ENCODE measurements at regions not wholly inside any gene's neighbourhood (a gene's known extent, or its start where the extent isn't known, plus 50 kb on each side); places are given as distances from the start of the nearest gene placed in this dataset.
"Not testable (repeated sequence)": the region's sequence is repeated elsewhere in the genome, so short reads cannot be mapped to it uniquely, and the experiment has no call there.

GRCh38 chr1:157371221-157371620, 181.1 kb downstream of the FCRL5 start:
- Histone ChIP-seq H3K9me3 (ENCODE audit: control insufficient read depth in 4 of 4, insufficient read depth in 3 of 4, low read length in 3 of 4) (no peaks in the 10 kb centered on the region), H3K4me1 (ENCODE audit: control insufficient read depth in 5 of 5, insufficient read depth in 5 of 5, low read length in 5 of 5) (no peaks in the 10 kb centered on the region), H3K27me3 (ENCODE audit: control insufficient read depth in 3 of 3, insufficient read depth in 3 of 3, low read length in 2 of 3) (no peaks in the 10 kb centered on the region), H3K36me3 (ENCODE audit: control insufficient read depth in 4 of 4, insufficient read depth in 4 of 4, low read length in 4 of 4) (no peaks in the 10 kb centered on the region), H3K4me3 (no peak overlapping the region), H3K27ac (ENCODE audit: low read depth in 1 of 2, low read length in 1 of 2) (no peak overlapping the region), H3K9ac (ENCODE audit: insufficient read depth in 1 of 2, low read length in 2 of 2) (no peak overlapping the region)
- TF ChIP-seq CTCF (IDR thresholded peaks at IDR 0.05; ENCODE audit: control extremely low read depth, extremely low read depth), result no peak
- no peak for ATAC-seq (ENCODE audit: insufficient read depth, low FRiP score)
- DNase-seq, result peak in 2 of 3 donors; percentile 11 to 57

- no peaks in the 10 kb centered on the region for H3K9me3 ChIP-seq (ENCODE audit: control insufficient read depth in 4 of 4, insufficient read depth in 3 of 4, low read length in 3 of 4)
- WGBS, 2 donors, result 86 to 87% methylated on average over 5 of the region's 5 CpGs
- TF ChIP-seq CTCF (IDR thresholded peaks at IDR 0.05; ENCODE audit: control extremely low read depth, extremely low read depth), result no peak
- H3K27me3 ChIP-seq (ENCODE audit: control insufficient read depth in 3 of 3, insufficient read depth in 3 of 3, low read length in 2 of 3), result no peaks in the 10 kb centered on the region
- no peak overlapping the region for H3K9ac ChIP-seq (ENCODE audit: insufficient read depth in 1 of 2, low read length in 2 of 2)
- no peaks in the 10 kb centered on the region for H3K36me3 ChIP-seq (ENCODE audit: control insufficient read depth in 4 of 4, insufficient read depth in 4 of 4, low read length in 4 of 4)
- H3K4me3 ChIP-seq, result no peak overlapping the region
- DNase-seq, result no peak
- H3K27ac ChIP-seq (ENCODE audit: low read depth in 1 of 2, low read length in 1 of 2), result no peak overlapping the region
- no peaks in the 10 kb centered on the region for H3K4me1 ChIP-seq (ENCODE audit: control insufficient read depth in 5 of 5, insufficient read depth in 5 of 5, low read length in 5 of 5)
- ATAC-seq (ENCODE audit: insufficient read depth, low FRiP score), result no peak
Observed at GRCh38 chr1:157370698-157371097, 181.6 kb downstream of the FCRL5 start.

GRCh38 chr1:157369808-157370521, 182.3 kb downstream of the FCRL5 start:
- H3K9ac ChIP-seq (ENCODE audit: insufficient read depth in 1 of 2, low read length in 2 of 2), result no peak overlapping the region
- 5 to 6% methylated on average over 6 of the region's 6 CpGs for WGBS, 2 donors
- H3K4me1 ChIP-seq (ENCODE audit: control insufficient read depth in 5 of 5, insufficient read depth in 5 of 5, low read length in 5 of 5), result no peaks in the 10 kb centered on the region
- no peaks in the 10 kb centered on the region for H3K27me3 ChIP-seq (ENCODE audit: control insufficient read depth in 3 of 3, insufficient read depth in 3 of 3, low read length in 2 of 3)
- no peak for ATAC-seq (ENCODE audit: insufficient read depth, low FRiP score)
- H3K36me3 ChIP-seq (ENCODE audit: control insufficient read depth in 4 of 4, insufficient read depth in 4 of 4, low read length in 4 of 4), result no peaks in the 10 kb centered on the region
- TF ChIP-seq CTCF (IDR thresholded peaks at IDR 0.05; ENCODE audit: control extremely low read depth, extremely low read depth), result peak; percentile 64
- H3K27ac ChIP-seq (ENCODE audit: low read depth in 1 of 2, low read length in 1 of 2), result no peak overlapping the region
- DNase-seq, result peak; percentile 45 to 63 (median 51)
- H3K9me3 ChIP-seq (ENCODE audit: control insufficient read depth in 4 of 4, insufficient read depth in 3 of 4, low read length in 3 of 4), result no peaks in the 10 kb centered on the region
- no peak overlapping the region for H3K4me3 ChIP-seq

GRCh38 chr1:157368941-157369340, 183.4 kb downstream of the FCRL5 start:
- WGBS, 2 donors, result 83 to 87% methylated on average over 1 of the region's 1 CpG

More at GRCh38 chr1:157368941-157369340, 183.4 kb downstream of the FCRL5 start:
- not testable (repeated sequence) for H3K9me3 ChIP-seq (ENCODE audit: control insufficient read depth in 4 of 4, insufficient read depth in 3 of 4, low read length in 3 of 4); H3K4me3 ChIP-seq; DNase-seq; ATAC-seq (ENCODE audit: insufficient read depth, low FRiP score); H3K4me1 ChIP-seq (ENCODE audit: control insufficient read depth in 5 of 5, insufficient read depth in 5 of 5, low read length in 5 of 5); H3K36me3 ChIP-seq (ENCODE audit: control insufficient read depth in 4 of 4, insufficient read depth in 4 of 4, low read length in 4 of 4); H3K27me3 ChIP-seq (ENCODE audit: control insufficient read depth in 3 of 3, insufficient read depth in 3 of 3, low read length in 2 of 3); H3K9ac ChIP-seq (ENCODE audit: insufficient read depth in 1 of 2, low read length in 2 of 2); H3K27ac ChIP-seq (ENCODE audit: low read depth in 1 of 2, low read length in 1 of 2)

All from lung (tissue), 11 donors.